B cell (primary cell): ENCODE measurements at regions not wholly inside any gene's neighbourhood (a gene's known extent, or its start where the extent isn't known, plus 50 kb on each side); places are given as distances from the start of the nearest gene placed in this dataset.

ENCODE experiments used
- EZH2 ChIP-seq: IDR thresholded peaks from 2 replicates; pipeline ENCODE4 v1.6.1; 2012; ENCODE audit warnings: borderline replicate concordance, low read depth, mild to moderate bottlenecking, moderate library complexity, low read length; ENCODE audit not compliant: insufficient read depth, poor library complexity, severe bottlenecking
- TF ChIP-seq, protein P1 (sequence below): fragments of 200-600 bp; IDR thresholded peaks from one replicate; pipeline ENCODE4 v1.8.0; 2022; ENCODE audit warnings: antibody characterized with exemption, mild to moderate bottlenecking

DNA sequence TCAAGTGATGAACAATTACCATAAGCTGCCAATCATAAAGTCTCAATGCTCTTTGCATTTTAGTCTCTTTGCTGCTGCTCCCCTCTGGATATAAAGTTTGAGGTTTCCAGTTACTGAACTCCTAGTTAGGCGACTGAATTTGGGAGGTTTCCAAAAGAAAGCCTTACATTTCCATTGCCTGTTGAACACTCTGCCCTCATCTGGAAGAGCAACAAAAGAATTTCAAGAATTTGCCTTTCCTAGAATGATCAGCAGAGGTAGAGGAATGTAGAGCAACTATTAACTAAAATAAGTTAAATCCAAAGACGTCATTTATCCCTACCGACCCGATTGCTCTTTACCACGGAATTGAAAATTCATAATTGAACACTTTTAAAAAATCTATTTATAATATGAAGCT, 53.4 kb upstream of the PRICKLE2 start:
- TF ChIP-seq, protein P1, sequence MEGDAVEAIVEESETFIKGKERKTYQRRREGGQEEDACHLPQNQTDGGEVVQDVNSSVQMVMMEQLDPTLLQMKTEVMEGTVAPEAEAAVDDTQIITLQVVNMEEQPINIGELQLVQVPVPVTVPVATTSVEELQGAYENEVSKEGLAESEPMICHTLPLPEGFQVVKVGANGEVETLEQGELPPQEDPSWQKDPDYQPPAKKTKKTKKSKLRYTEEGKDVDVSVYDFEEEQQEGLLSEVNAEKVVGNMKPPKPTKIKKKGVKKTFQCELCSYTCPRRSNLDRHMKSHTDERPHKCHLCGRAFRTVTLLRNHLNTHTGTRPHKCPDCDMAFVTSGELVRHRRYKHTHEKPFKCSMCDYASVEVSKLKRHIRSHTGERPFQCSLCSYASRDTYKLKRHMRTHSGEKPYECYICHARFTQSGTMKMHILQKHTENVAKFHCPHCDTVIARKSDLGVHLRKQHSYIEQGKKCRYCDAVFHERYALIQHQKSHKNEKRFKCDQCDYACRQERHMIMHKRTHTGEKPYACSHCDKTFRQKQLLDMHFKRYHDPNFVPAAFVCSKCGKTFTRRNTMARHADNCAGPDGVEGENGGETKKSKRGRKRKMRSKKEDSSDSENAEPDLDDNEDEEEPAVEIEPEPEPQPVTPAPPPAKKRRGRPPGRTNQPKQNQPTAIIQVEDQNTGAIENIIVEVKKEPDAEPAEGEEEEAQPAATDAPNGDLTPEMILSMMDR: no peak
- TF ChIP-seq EZH2: no peak
